SU-DHL-6 (cell line): ENCODE measurements at regions not wholly inside any gene's neighbourhood (a gene's known extent, or its start where the extent isn't known, plus 50 kb on each side); places are given as distances from the start of the nearest gene placed in this dataset.

Experiments used
- CTCF ChIP-seq: fragments of 200-600 bp; sonication (generic); IDR thresholded peaks from one replicate; pipeline ENCODE4 v1.5.1; 2017; ENCODE audit warnings: antibody characterized with exemption, mild to moderate bottlenecking, low read length, moderate library complexity; ENCODE audit not compliant: insufficient read depth, poor library complexity, severe bottlenecking
- EZH2phosphoT487 ChIP-seq: fragments of 200-600 bp; sonication (generic), shearing (Covaris generic); conservative IDR thresholded peaks from 2 replicates; pipeline ENCODE4 v1.6.1; 2018; ENCODE audit warnings: mild to moderate bottlenecking, antibody characterized with exemption, low read length, moderate library complexity, mixed read lengths

GRCh38 chr4:180625653-180626052 is 1617.5 kb upstream of the TENM3 start:
- TF ChIP-seq EZH2phosphoT487 (no peak), CTCF (no peak)
